ENCODE measurements at regions not wholly inside any gene's neighbourhood (a gene's known extent, or its start where the extent isn't known, plus 50 kb on each side); places are given as distances from the start of the nearest gene placed in this dataset.

GRCh38 chr4:59712470-59712869, 1487.7 kb upstream of the ADGRL3 start:
- DNase-seq (ENCODE audit: low read depth, low spot score), result no peak
- ChIA-PET CTCF (no interaction called here), RAD21 (ENCODE audit: unreplicated experiment) (no interaction called here), POLR2A (no interaction called here), SMC1A (ENCODE audit: uncharacterized antibody, unreplicated experiment) (no interaction called here)
- H3K4me1 ChIP-seq (ENCODE audit: control insufficient read depth, insufficient read depth, low read length), result no peaks in the 10 kb centered on the region
- in situ Hi-C loops (cut with MboI) (no loop called here), intact Hi-C loops (cut with micrococcal nuclease; ENCODE audit: unreplicated experiment) (no loop called here)
- no peak for ATAC-seq
- H3K4me3 ChIP-seq, result no peak overlapping the region
- H3K4me2 ChIP-seq (ENCODE audit: control insufficient read depth, insufficient read depth), result no peak overlapping the region
- BruUV-seq (replicated peaks), result no TSS peak
- no peaks in the 10 kb centered on the region for H3K9me3 ChIP-seq (replicated peaks; ENCODE audit: control insufficient read depth, insufficient read depth, low read length)
- no peaks in the 10 kb centered on the region for H3K27me3 ChIP-seq (replicated peaks in 1 of 2; ENCODE audit: control insufficient read depth in 2 of 2, insufficient read depth in 2 of 2, low read length in 1 of 2)
- no peaks in the 10 kb centered on the region for H3K36me3 ChIP-seq (ENCODE audit: control insufficient read depth in 2 of 2, insufficient read depth in 2 of 2, low read length in 1 of 2)
- no peaks in the 10 kb centered on the region for H3K79me2 ChIP-seq (ENCODE audit: control insufficient read depth, insufficient read depth, low read length)
- 100% methylated on average over 1 of the region's 1 CpG for WGBS (ENCODE audit: insufficient coverage, insufficient replicate concordance, low lambda C conversion rate, missing lambda C conversion rate)
- no peak for FAIRE-seq
- H3K9ac ChIP-seq (ENCODE audit: control insufficient read depth, insufficient read depth, low read length), result no peak overlapping the region
- H2AFZ ChIP-seq (ENCODE audit: control insufficient read depth, low read depth, low read length), result no peak overlapping the region
- no peaks in the 10 kb centered on the region for H4K20me1 ChIP-seq (ENCODE audit: control insufficient read depth, insufficient read depth)
- H3K27ac ChIP-seq (ENCODE audit: control insufficient read depth, insufficient read depth), result no peak overlapping the region
- no peak for TF ChIP-seq HDAC2 (IDR thresholded peaks at IDR 0.05)
- no peak for TF ChIP-seq NFIC (IDR thresholded peaks at IDR 0.05; ENCODE audit: low read depth, low read length)
- TF ChIP-seq E2F4 (IDR thresholded peaks at IDR 0.05; ENCODE audit: low read depth, low read length), result no peak
- TF ChIP-seq SUZ12 (IDR thresholded peaks at IDR 0.05; ENCODE audit: unreplicated experiment), result no peak
- TF ChIP-seq E2F8 (IDR thresholded peaks at IDR 0.05; ENCODE audit: low read depth, partially characterized antibody), result no peak
- TF ChIP-seq CBX3 (IDR thresholded peaks at IDR 0.05; ENCODE audit: borderline replicate concordance, low read depth), result no peak
- TF ChIP-seq MXI1 (IDR thresholded peaks at IDR 0.05; ENCODE audit: low read depth, low read length), result no peak
- no peak for TF ChIP-seq STAT1 (conservative IDR thresholded peaks at IDR 0.05)
- no peak for TF ChIP-seq NBN (IDR thresholded peaks at IDR 0.05)
- no peak for TF ChIP-seq PBX3 (IDR thresholded peaks at IDR 0.05; ENCODE audit: insufficient replicate concordance, low read depth, low read length)
- no peak for TF ChIP-seq ZBTB4 (CRISPR knock-in tag; IDR thresholded peaks at IDR 0.05)
- TF ChIP-seq ZNF687 (IDR thresholded peaks at IDR 0.05), result no peak
- TF ChIP-seq BRCA1 (IDR thresholded peaks at IDR 0.05; ENCODE audit: low read depth, low read length), result no peak
- TF ChIP-seq TARDBP (IDR thresholded peaks at IDR 0.05; ENCODE audit: borderline replicate concordance), result no peak

Data from GM12878 (cell line).